H1 (cell line): ENCODE measurements at regions not wholly inside any gene's neighbourhood (a gene's known extent, or its start where the extent isn't known, plus 50 kb on each side); places are given as distances from the start of the nearest gene placed in this dataset.

Experiments
- CTCF ChIA-PET: fragments of 300-600 bp; sonication (Branson Sonifier 250); formaldehyde crosslinking; loops from one replicate; lab custom pipeline; 2021; ENCODE audit not compliant: partially characterized antibody; lab: Charles Lee
- POLR2A ChIA-PET: fragments of 300-600 bp; sonication (Branson Sonifier 250); formaldehyde crosslinking; loops from one replicate; lab custom pipeline; 2021; ENCODE audit warnings: inconsistent platforms; ENCODE audit not compliant: partially characterized antibody; lab: Charles Lee
- DNase-seq, 2 experiments: peaks; one replicate each; pipeline versions ENCODE4 v3.0.0 to v3.0.0-alpha.2; 2010 to 2022; ENCODE audit warnings: low spot score in 2 of 2, low read depth in 1 of 2, mixed read lengths in 1 of 2
- FAIRE-seq: peaks from 2 replicates; lab custom pipeline; 2011; peaks lifted over from hg19 to GRCh38; lab: Jason Lieb, UNC
- H2AFZ ChIP-seq: 2 replicates; pipeline ENCODE4 v1.8.1; 2012; ENCODE audit warnings: low read length, inconsistent platforms
- H2AK5ac ChIP-seq: 2 replicates; pipeline ENCODE4 v1.6.1; 2013; ENCODE audit warnings: low read depth, low read length
- H2BK120ac ChIP-seq: replicated peaks from 2 replicates; pipeline ENCODE3; 2013; ENCODE audit warnings: low read depth, low read length, inconsistent platforms
- H2BK12ac ChIP-seq: 2 replicates; pipeline ENCODE4 v1.6.1; 2013; ENCODE audit warnings: low read depth, low read length
- H2BK15ac ChIP-seq: 2 replicates; pipeline ENCODE4 v1.6.1; 2013; ENCODE audit warnings: low read length
- H2BK20ac ChIP-seq: 2 replicates; pipeline ENCODE4 v1.6.1; 2013; ENCODE audit warnings: low read length
- H2BK5ac ChIP-seq: 2 replicates; pipeline ENCODE4 v1.6.1; 2013; ENCODE audit warnings: low read depth, low read length
- H3K14ac ChIP-seq: 2 replicates; pipeline ENCODE4 v1.6.1; 2013; ENCODE audit warnings: inconsistent platforms; ENCODE audit not compliant: insufficient read length
- H3K18ac ChIP-seq: 2 replicates; pipeline ENCODE4 v1.6.1; 2013; ENCODE audit warnings: low read length; ENCODE audit errors: extremely low read depth
- H3K23ac ChIP-seq: 2 replicates; pipeline ENCODE4 v1.6.1; 2013; ENCODE audit warnings: inconsistent platforms; ENCODE audit not compliant: insufficient read length
- H3K23me2 ChIP-seq: 2 replicates; pipeline ENCODE4 v1.6.1; 2013; ENCODE audit warnings: low read depth, low read length
- H3K27ac ChIP-seq: 2 replicates; pipeline ENCODE4 v1.6.1; 2011; ENCODE audit warnings: low read depth, low read length, inconsistent platforms
- H3K27me3 ChIP-seq, 4 experiments: replicated peaks in 1 of 4; 1 replicate in 1 of 4; 2 replicates in 3 of 4; pipeline versions ENCODE4 v1.6.1 to v1.8.1; 2011 to 2013; ENCODE audit warnings: low read length in 3 of 4, mild to moderate bottlenecking in 3 of 4, inconsistent platforms in 2 of 4, mixed read lengths in 2 of 4, moderate library complexity in 1 of 4; ENCODE audit not compliant: control insufficient read depth in 3 of 4, insufficient read depth in 3 of 4; ENCODE audit errors: extremely low read depth in 1 of 4
- H3K36me3 ChIP-seq, 4 experiments: 2 replicates each; pipeline versions ENCODE4 v1.6.1 to v1.8.1; 2011 to 2013; ENCODE audit warnings: mild to moderate bottlenecking in 4 of 4, low read length in 3 of 4, moderate library complexity in 2 of 4, control low read depth in 1 of 4, inconsistent platforms in 1 of 4; ENCODE audit not compliant: insufficient read depth in 4 of 4, control insufficient read depth in 2 of 4
- H3K4ac ChIP-seq: replicated peaks from 2 replicates; pipeline ENCODE3; 2013; ENCODE audit warnings: low read length, low read depth, mixed read lengths, inconsistent platforms; ENCODE audit not compliant: insufficient read length
- H3K4me1 ChIP-seq, 4 experiments: replicated peaks in 1 of 4; 1 replicate in 1 of 4; 2 replicates in 3 of 4; pipeline versions ENCODE4 v1.6.1 to v1.8.1; 2011 to 2013; ENCODE audit warnings: low read length in 3 of 4, inconsistent platforms in 2 of 4, mixed read lengths in 1 of 4; ENCODE audit not compliant: insufficient read depth in 4 of 4, control insufficient read depth in 3 of 4
- H3K4me2 ChIP-seq, 2 experiments: 2 replicates each; pipeline versions ENCODE4 v1.6.1 to v1.8.1; 2011 to 2013; ENCODE audit warnings: low read depth in 2 of 2, low read length in 2 of 2, control low read depth in 1 of 2, inconsistent platforms in 1 of 2, mild to moderate bottlenecking in 1 of 2; ENCODE audit not compliant: insufficient read depth in 1 of 2
- H3K4me3 ChIP-seq, 4 experiments: fragments of 200-600, 300-600 bp in 1 of 4; sonication (generic), shearing (Covaris generic), sonication (Bioruptor Twin) in 1 of 4; 2 replicates each; pipeline versions ENCODE4 v1.5.1 to v1.8.1; 2011 to 2016; ENCODE audit warnings: low read length in 4 of 4, low read depth in 3 of 4, control low read depth in 2 of 4, inconsistent platforms in 2 of 4, mild to moderate bottlenecking in 2 of 4, mixed read lengths in 1 of 4, moderate library complexity in 1 of 4; ENCODE audit not compliant: insufficient read depth in 2 of 4; ENCODE audit errors: extremely low read depth in 1 of 4
- H3K56ac ChIP-seq: replicated peaks from 2 replicates; pipeline ENCODE3; 2013; ENCODE audit warnings: low read depth, mild to moderate bottlenecking, mixed read lengths, low read length, inconsistent platforms; ENCODE audit not compliant: insufficient read length
- H3K79me1 ChIP-seq: 2 replicates; pipeline ENCODE4 v1.6.1; 2013; ENCODE audit warnings: low read depth, low read length, control low read depth
- H3K79me2 ChIP-seq, 2 experiments: 2 replicates each; pipeline versions ENCODE4 v1.6.1 to v1.8.1; 2012 to 2013; ENCODE audit warnings: low read length in 2 of 2, mild to moderate bottlenecking in 2 of 2, inconsistent platforms in 1 of 2; ENCODE audit not compliant: insufficient read depth in 2 of 2, control insufficient read depth in 1 of 2
- H3K9ac ChIP-seq, 4 experiments: replicated peaks in 1 of 4; 1 replicate in 1 of 4; 2 replicates in 3 of 4; pipeline versions ENCODE4 v1.6.1 to v1.8.1; 2011 to 2013; ENCODE audit warnings: low read depth in 3 of 4, low read length in 3 of 4, control low read depth in 2 of 4, mild to moderate bottlenecking in 2 of 4, moderate library complexity in 2 of 4, inconsistent platforms in 1 of 4; ENCODE audit errors: extremely low read depth in 1 of 4
- H3K9me3 ChIP-seq, 2 experiments: 2 replicates each; pipeline versions ENCODE4 v1.6.1 to v1.8.1; 2012 to 2013; ENCODE audit warnings: mild to moderate bottlenecking in 2 of 2, moderate library complexity in 2 of 2, control low read depth in 1 of 2, inconsistent platforms in 1 of 2, low read depth in 1 of 2, low read length in 1 of 2, mixed read lengths in 1 of 2; ENCODE audit not compliant: insufficient read depth in 2 of 2
- H4K20me1 ChIP-seq, 2 experiments: replicated peaks in 1 of 2; 2 replicates each; pipeline versions ENCODE3 to v1.8.1; 2011 to 2013; ENCODE audit warnings: inconsistent platforms in 2 of 2, low read length in 2 of 2, mild to moderate bottlenecking in 1 of 2; ENCODE audit not compliant: insufficient read depth in 2 of 2, control insufficient read depth in 1 of 2
- H4K5ac ChIP-seq: 2 replicates; pipeline ENCODE4 v1.6.1; 2013; ENCODE audit warnings: low read length, low read depth, mixed read lengths, inconsistent platforms; ENCODE audit not compliant: insufficient read length
- H4K8ac ChIP-seq: 2 replicates; pipeline ENCODE4 v1.8.0; 2013; ENCODE audit warnings: mild to moderate bottlenecking, moderate library complexity, low read length, inconsistent platforms; ENCODE audit not compliant: insufficient read depth; ENCODE audit errors: extremely low read depth
- H4K91ac ChIP-seq: replicated peaks from 2 replicates; pipeline ENCODE3; 2013; ENCODE audit warnings: low read length, mixed read lengths, inconsistent platforms; ENCODE audit not compliant: insufficient read length
- KDM1A ChIP-seq: fragments of 200-600, 300-600 bp; sonication (generic); IDR thresholded peaks from 2 replicates; pipeline ENCODE4 v1.7.1; 2016; ENCODE audit warnings: mild to moderate bottlenecking, low read length, borderline replicate concordance
- SIX5 ChIP-seq: IDR thresholded peaks from 2 replicates; pipeline ENCODE4 v1.6.1; 2011; ENCODE audit warnings: mild to moderate bottlenecking, low read depth, low read length
- TEAD4 ChIP-seq: IDR thresholded peaks from 2 replicates; pipeline ENCODE4 v1.6.1; 2012; ENCODE audit warnings: low read depth, low read length, inconsistent platforms, mixed read lengths
- WGBS, 2 experiments: shearing (Covaris generic) in 1 of 2; methylation state at CpG; one replicate each; pipeline versions ENCODE4 v1.1.6 to v1.1.7; 2013 to 2015; ENCODE audit warnings: low lambda C conversion rate in 2 of 2, mixed read lengths in 2 of 2, inconsistent platforms in 1 of 2, low coverage in 1 of 2, missing lambda C conversion rate in 1 of 2; ENCODE audit not compliant: insufficient replicate concordance in 2 of 2, insufficient coverage in 1 of 2, insufficient read length in 1 of 2; ENCODE audit errors: extremely low coverage in 1 of 2, missing lambda C conversion rate in 1 of 2; 5-methylcytosine and 5-hydroxymethylcytosine counted together

DNA sequence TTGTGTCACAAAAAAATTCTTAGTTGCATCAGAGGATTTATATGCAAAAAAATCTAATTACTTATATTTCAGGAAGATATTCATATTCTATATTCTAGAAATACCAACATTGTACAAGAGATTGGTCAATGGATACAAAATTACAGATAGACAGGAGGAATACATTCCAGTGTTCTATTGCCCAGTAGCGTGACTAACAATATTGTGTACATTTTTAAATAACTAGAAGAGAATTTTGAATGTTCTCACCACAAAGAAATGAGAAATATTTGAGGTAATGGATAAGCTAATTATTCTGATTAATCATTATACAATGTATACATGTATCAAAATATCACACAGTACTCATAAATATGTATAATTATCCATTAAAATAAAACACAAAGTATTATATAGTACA is 253.3 kb downstream of the IPMK start:
- H3K79me2 ChIP-seq: no peaks in the 10 kb centered on the region
- H4K5ac ChIP-seq: no peak overlapping the region
- no peak overlapping the region for H3K56ac ChIP-seq
- 84% methylated on average over 1 of the region's 1 CpG; no CpG with 5 or more reads in 1 of the 2 experiments for WGBS, 2 experiments
- H3K14ac ChIP-seq: no peak overlapping the region
- H3K23me2 ChIP-seq: no peaks in the 10 kb centered on the region
- no peak overlapping the region for H4K91ac ChIP-seq
- H3K23ac ChIP-seq: no peak overlapping the region
- peaks cover 0 to 2% (median 0%) of the 10 kb centered on the region in 4 experiments; a peak in 3 of 8 replicates for H3K36me3 ChIP-seq
- H2BK120ac ChIP-seq: no peak overlapping the region
- no peak for DNase-seq
- no peak overlapping the region for H3K27ac ChIP-seq
- H3K4me1 ChIP-seq: peaks cover 0 to 19% (median 3%) of the 10 kb centered on the region in 4 experiments; a peak in 2 of 7 replicates
- ChIA-PET POLR2A (no interaction called here), CTCF (interaction anchor here (1.1 kb wide), 1 partner anchor 15 kb away, joined by 3 read pairs; no protein-coding TSS in a partner anchor)
- FAIRE-seq: no peak
- H4K8ac ChIP-seq: no peak overlapping the region
- no peaks in the 10 kb centered on the region for H3K79me1 ChIP-seq
- no peaks in the 10 kb centered on the region for H3K27me3 ChIP-seq
- no peaks in the 10 kb centered on the region; a peak in 1 of 4 replicates for H3K9me3 ChIP-seq
- no peak overlapping the region for H2BK20ac ChIP-seq
- H3K18ac ChIP-seq: no peak overlapping the region
- no peaks in the 10 kb centered on the region for H4K20me1 ChIP-seq
- H2AFZ ChIP-seq: no peak overlapping the region
- H3K4me3 ChIP-seq: no peak overlapping the region
- no peak overlapping the region for H3K4me2 ChIP-seq
- no peak overlapping the region for H3K4ac ChIP-seq
- H2BK12ac ChIP-seq: no peak overlapping the region
- H2BK15ac ChIP-seq: no peak overlapping the region
- no peak overlapping the region for H2AK5ac ChIP-seq
- H3K9ac ChIP-seq: no peak overlapping the region
- H2BK5ac ChIP-seq: no peak overlapping the region
- no peak for TF ChIP-seq TEAD4
- TF ChIP-seq SIX5: no peak
- TF ChIP-seq KDM1A: no peak
